ENCODE measurements at regions not wholly inside any gene's neighbourhood (a gene's known extent, or its start where the extent isn't known, plus 50 kb on each side); places are given as distances from the start of the nearest gene placed in this dataset.

GRCh38 chr4:15332377-15332776 lies 95.5 kb upstream of the C1QTNF7 start:
- H3K36me3 ChIP-seq (ENCODE audit: insufficient read depth, low read length) = no peaks in the 10 kb centered on the region
- H3K9ac ChIP-seq (ENCODE audit: low read length) = no peak overlapping the region
- no peaks in the 10 kb centered on the region for H4K20me1 ChIP-seq (ENCODE audit: insufficient read depth)
- no peaks in the 10 kb centered on the region for H3K9me3 ChIP-seq (ENCODE audit: low read length)
- no peak overlapping the region for H3K4me2 ChIP-seq (ENCODE audit: low read length)
- TF ChIP-seq MXI1 (conservative IDR thresholded peaks at IDR 0.05; ENCODE audit: poor library complexity, severe bottlenecking) (no peak), CTCF (IDR thresholded peaks at IDR 0.05; ENCODE audit: poor library complexity, severe bottlenecking) (no peak)
- no peaks in the 10 kb centered on the region for H3K27me3 ChIP-seq (ENCODE audit: insufficient read depth, low read depth, low read length)
- no peaks in the 10 kb centered on the region for H3K79me2 ChIP-seq (replicated peaks; ENCODE audit: insufficient read depth, low read length)
- H3F3A ChIP-seq (ENCODE audit: insufficient read depth, low read length, poor library complexity, severe bottlenecking) = no peaks in the 10 kb centered on the region
- no peak overlapping the region for H3K27ac ChIP-seq (ENCODE audit: low read length)
- H3K9me2 ChIP-seq (ENCODE audit: insufficient read depth, low read length) = no peaks in the 10 kb centered on the region
- H3K4me3 ChIP-seq (ENCODE audit: low read length) = no peak overlapping the region
- H2AFZ ChIP-seq (ENCODE audit: low read depth, low read length) = no peak overlapping the region

- no peak overlapping the region for H3K4me3 ChIP-seq (ENCODE audit: low read length)
- no peak overlapping the region for H3K9ac ChIP-seq (ENCODE audit: low read length)
- TF ChIP-seq EZH2 (IDR thresholded peaks at IDR 0.05; ENCODE audit: borderline replicate concordance, insufficient read depth, low read length, poor library complexity, severe bottlenecking) = no peak
- no peak for TF ChIP-seq REST (IDR thresholded peaks at IDR 0.05; ENCODE audit: borderline replicate concordance)
- TF ChIP-seq RAD21 (conservative IDR thresholded peaks at IDR 0.05) = no peak
- TF ChIP-seq SMC3 (conservative IDR thresholded peaks at IDR 0.05; ENCODE audit: poor library complexity) = no peak
- no peak for TF ChIP-seq MXI1 (conservative IDR thresholded peaks at IDR 0.05; ENCODE audit: poor library complexity, severe bottlenecking)
- no peaks in the 10 kb centered on the region for H4K20me1 ChIP-seq (ENCODE audit: insufficient read depth)
- no peaks in the 10 kb centered on the region for H3K9me2 ChIP-seq (ENCODE audit: insufficient read depth, low read length)
- no peaks in the 10 kb centered on the region for H3F3A ChIP-seq (ENCODE audit: insufficient read depth, low read length, poor library complexity, severe bottlenecking)
- no peaks in the 10 kb centered on the region for H3K36me3 ChIP-seq (ENCODE audit: insufficient read depth, low read length)
- H3K4me2 ChIP-seq (ENCODE audit: low read length) = no peak overlapping the region
- no peak overlapping the region for H3K27ac ChIP-seq (ENCODE audit: low read length)
- no peaks in the 10 kb centered on the region for H3K79me2 ChIP-seq (replicated peaks; ENCODE audit: insufficient read depth, low read length)
- no peaks in the 10 kb centered on the region for H3K27me3 ChIP-seq (ENCODE audit: insufficient read depth, low read depth, low read length)
- no peaks in the 10 kb centered on the region for H3K9me3 ChIP-seq (ENCODE audit: low read length)
- no peak overlapping the region for H2AFZ ChIP-seq (ENCODE audit: low read depth, low read length)
Measured at GRCh38 chr4:15333692-15334633, 93.9 kb upstream of the C1QTNF7 start.

Measured in neural cell (in vitro differentiated cells).